SK-N-MC (cell line): ENCODE measurements at regions not wholly inside any gene's neighbourhood (a gene's known extent, or its start where the extent isn't known, plus 50 kb on each side); places are given as distances from the start of the nearest gene placed in this dataset.

Experiments
- EZH2 ChIP-seq: fragments of 200-600 bp; sonication (generic); IDR thresholded peaks from one replicate; pipeline ENCODE4 v1.6.1; 2017; ENCODE audit warnings: antibody characterized with exemption
- FOXP2 ChIP-seq: optimal IDR thresholded peaks from 2 replicates; pipeline ENCODE3; 2011; ENCODE audit warnings: mild to moderate bottlenecking, moderate library complexity; ENCODE audit not compliant: insufficient read depth; ENCODE audit errors: extremely low read length, control extremely low read depth
- POLR2AphosphoS5 ChIP-seq: IDR thresholded peaks from 2 replicates; pipeline ENCODE4 v1.6.1; 2012; ENCODE audit warnings: mild to moderate bottlenecking, low read depth, low read length, borderline replicate concordance

- TF ChIP-seq EZH2, result no peak
- no peak for TF ChIP-seq POLR2AphosphoS5
- no peak for TF ChIP-seq FOXP2
Measured at GRCh38 chr3:1462371-1462770, 369.5 kb downstream of the CNTN6 start.
